GM12892 (cell line): ENCODE measurements at regions not wholly inside any gene's neighbourhood (a gene's known extent, or its start where the extent isn't known, plus 50 kb on each side); places are given as distances from the start of the nearest gene placed in this dataset.

Experiments
- POLR2A ChIP-seq: IDR thresholded peaks from 2 replicates; pipeline ENCODE4 v1.6.1; 2011; ENCODE audit warnings: low read depth, low read length, control low read depth
- TAF1 ChIP-seq: IDR thresholded peaks from 2 replicates; pipeline ENCODE4 v1.6.1; 2011; ENCODE audit warnings: low read depth, mild to moderate bottlenecking, control low read depth, low read length, borderline replicate concordance

DNA sequence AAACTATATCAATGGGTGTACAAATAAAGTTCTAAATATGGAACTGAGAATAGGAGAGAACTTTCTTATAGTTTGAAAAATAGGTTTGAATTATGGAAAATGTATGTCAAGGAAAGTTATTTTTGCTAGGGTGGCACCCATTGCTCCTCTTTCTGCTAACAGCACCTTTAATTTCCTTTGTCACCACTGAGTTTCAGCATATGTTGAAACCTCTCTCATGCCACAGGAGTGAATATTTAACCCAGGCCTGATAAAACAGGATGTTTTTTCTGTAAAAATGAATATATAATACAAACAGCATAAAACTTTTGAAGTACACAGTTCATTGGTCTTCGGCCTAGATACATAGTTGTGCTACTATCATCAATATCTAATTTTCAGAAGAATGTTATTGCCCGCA lies 385.5 kb upstream of the ANO5 start:
- no peak for TF ChIP-seq POLR2A
- no peak for TF ChIP-seq TAF1
